GM12873 (cell line): ENCODE measurements at regions not wholly inside any gene's neighbourhood (a gene's known extent, or its start where the extent isn't known, plus 50 kb on each side); places are given as distances from the start of the nearest gene placed in this dataset.

Experiments
- CTCF ChIP-seq: IDR thresholded peaks from 2 replicates; pipeline ENCODE4 v1.5.1; 2012; ENCODE audit warnings: low read depth, mild to moderate bottlenecking, moderate library complexity, low read length, control low read depth; ENCODE audit not compliant: insufficient read depth; ENCODE audit errors: missing control alignments

GRCh38 chr5:117733051-117733450 lies 1158.4 kb upstream of the SEMA6A start:
- no peak for TF ChIP-seq CTCF

- no peak for TF ChIP-seq CTCF
Observed at GRCh38 chr5:117732264-117732663, 1157.6 kb upstream of the SEMA6A start.

GRCh38 chr5:117731446-117731845 lies 1156.8 kb upstream of the SEMA6A start:
- TF ChIP-seq CTCF = no peak

- no peak for TF ChIP-seq CTCF
Observed at GRCh38 chr5:117719413-117719812, 1144.8 kb upstream of the SEMA6A start.

GRCh38 chr5:117713585-117714198 lies 1139.1 kb upstream of the SEMA6A start:
- no peak for TF ChIP-seq CTCF

GRCh38 chr5:117701062-117701461 lies 1126.4 kb upstream of the SEMA6A start:
- TF ChIP-seq CTCF = no peak

GRCh38 chr5:117692606-117693005 lies 1118.0 kb upstream of the SEMA6A start:
- TF ChIP-seq CTCF = no peak
